ENCODE measurements at regions not wholly inside any gene's neighbourhood (a gene's known extent, or its start where the extent isn't known, plus 50 kb on each side); places are given as distances from the start of the nearest gene placed in this dataset.

GRCh38 chr7:46557781-46558180 is 636.7 kb upstream of the IGFBP3 start:
- Mint-ChIP-seq H3K36me3 (ENCODE audit: insufficient read depth, unreplicated experiment) (peaks cover 12% of the 10 kb centered on the region), H3K9me3 (ENCODE audit: unreplicated experiment) (peaks cover 14% of the 10 kb centered on the region), H3K4me3 (ENCODE audit: unreplicated experiment) (no peak overlapping the region), H3K27ac (ENCODE audit: low read depth, unreplicated experiment) (peak overlapping the region; percentile 50), H3K27me3 (ENCODE audit: insufficient read depth, unreplicated experiment) (no peaks in the 10 kb centered on the region), H3K4me1 (ENCODE audit: insufficient read depth, unreplicated experiment) (peaks cover 26% of the 10 kb centered on the region)
- intact Hi-C loops (cut with micrococcal nuclease) = loop anchor here (5.0 kb wide), 1 partner anchor 100 kb away; no protein-coding TSS in a partner anchor
- no peak for DNase-seq (ENCODE audit: unreplicated experiment)
- TF ChIP-seq, protein P1, sequence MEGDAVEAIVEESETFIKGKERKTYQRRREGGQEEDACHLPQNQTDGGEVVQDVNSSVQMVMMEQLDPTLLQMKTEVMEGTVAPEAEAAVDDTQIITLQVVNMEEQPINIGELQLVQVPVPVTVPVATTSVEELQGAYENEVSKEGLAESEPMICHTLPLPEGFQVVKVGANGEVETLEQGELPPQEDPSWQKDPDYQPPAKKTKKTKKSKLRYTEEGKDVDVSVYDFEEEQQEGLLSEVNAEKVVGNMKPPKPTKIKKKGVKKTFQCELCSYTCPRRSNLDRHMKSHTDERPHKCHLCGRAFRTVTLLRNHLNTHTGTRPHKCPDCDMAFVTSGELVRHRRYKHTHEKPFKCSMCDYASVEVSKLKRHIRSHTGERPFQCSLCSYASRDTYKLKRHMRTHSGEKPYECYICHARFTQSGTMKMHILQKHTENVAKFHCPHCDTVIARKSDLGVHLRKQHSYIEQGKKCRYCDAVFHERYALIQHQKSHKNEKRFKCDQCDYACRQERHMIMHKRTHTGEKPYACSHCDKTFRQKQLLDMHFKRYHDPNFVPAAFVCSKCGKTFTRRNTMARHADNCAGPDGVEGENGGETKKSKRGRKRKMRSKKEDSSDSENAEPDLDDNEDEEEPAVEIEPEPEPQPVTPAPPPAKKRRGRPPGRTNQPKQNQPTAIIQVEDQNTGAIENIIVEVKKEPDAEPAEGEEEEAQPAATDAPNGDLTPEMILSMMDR (IDR thresholded peaks at IDR 0.05; ENCODE audit: unreplicated experiment) = no peak
- BruUV-seq (replicated peaks) = no TSS peak
- CTCF ChIA-PET = interaction anchor here (0.6 to 0.7 kb wide), 2 partner anchors 137 to 397 kb away, joined by 3 read pairs; no protein-coding TSS in a partner anchor
- POLR2A ChIA-PET = interaction anchor here (0.6 to 2.9 kb wide), 4 partner anchors 10 to 97 kb away, joined by 3 to 10 read pairs (median 4); no protein-coding TSS in a partner anchor

GRCh38 chr7:46557295-46557711 is 636.2 kb upstream of the IGFBP3 start:
- Mint-ChIP-seq H3K27me3 (ENCODE audit: insufficient read depth, unreplicated experiment) (no peaks in the 10 kb centered on the region), H3K9me3 (ENCODE audit: unreplicated experiment) (peaks cover 14% of the 10 kb centered on the region), H3K4me1 (ENCODE audit: insufficient read depth, unreplicated experiment) (peaks cover 26% of the 10 kb centered on the region), H3K4me3 (ENCODE audit: unreplicated experiment) (no peak overlapping the region), H3K36me3 (ENCODE audit: insufficient read depth, unreplicated experiment) (peaks cover 12% of the 10 kb centered on the region), H3K27ac (ENCODE audit: low read depth, unreplicated experiment) (no peak overlapping the region)
- no TSS peak for BruUV-seq (replicated peaks)
- CTCF ChIA-PET = interaction anchor here (0.6 kb wide), 1 partner anchor 398 kb away, joined by 3 read pairs; no protein-coding TSS in a partner anchor
- intact Hi-C loops (cut with micrococcal nuclease) = loop anchor here (5.0 kb wide), 1 partner anchor 100 kb away; no protein-coding TSS in a partner anchor
- TF ChIP-seq, protein P1 (IDR thresholded peaks at IDR 0.05; ENCODE audit: unreplicated experiment) = no peak
- DNase-seq (ENCODE audit: unreplicated experiment) = no peak
- POLR2A ChIA-PET = interaction anchor here (0.6 to 2.9 kb wide), 2 partner anchors 94 to 97 kb away, joined by 3 to 10 read pairs; no protein-coding TSS in a partner anchor

DNA sequence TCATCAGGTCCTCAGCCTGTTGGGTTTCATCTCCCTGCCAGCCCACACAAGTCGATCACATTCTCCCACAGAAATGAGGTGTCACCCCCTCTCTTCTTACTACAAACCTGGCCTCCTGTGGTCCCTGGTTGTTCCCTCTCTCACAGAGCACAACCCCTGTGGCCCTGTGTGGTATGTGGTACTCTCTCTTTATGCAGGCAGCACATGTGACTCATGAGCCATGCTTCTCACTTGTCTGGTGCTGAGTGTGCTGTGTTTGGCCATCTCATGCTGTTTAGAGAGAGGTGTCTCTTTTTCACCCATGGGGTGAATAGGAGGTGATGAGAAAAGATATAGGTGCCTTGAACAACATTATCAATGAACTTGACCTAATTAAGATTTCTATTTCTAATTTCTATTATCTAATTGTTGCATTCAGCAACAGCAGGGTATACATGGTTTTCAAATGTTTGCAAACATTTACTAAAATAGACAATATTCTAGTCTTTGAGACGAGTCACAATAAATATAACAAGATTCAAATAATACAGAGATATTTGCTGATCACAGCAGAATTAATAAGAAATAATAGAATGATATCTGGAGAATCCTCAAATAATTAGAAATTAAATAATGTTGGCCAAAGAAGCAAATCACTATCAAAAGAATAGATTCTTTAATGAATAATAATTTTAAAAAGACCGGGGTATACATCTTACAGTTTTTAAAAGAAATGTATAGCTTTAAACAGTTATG is 633.8 kb upstream of the IGFBP3 start:
- CTCF ChIA-PET = no interaction called here
- H3K4me3 Mint-ChIP-seq (ENCODE audit: unreplicated experiment) = no peak overlapping the region

DNA sequence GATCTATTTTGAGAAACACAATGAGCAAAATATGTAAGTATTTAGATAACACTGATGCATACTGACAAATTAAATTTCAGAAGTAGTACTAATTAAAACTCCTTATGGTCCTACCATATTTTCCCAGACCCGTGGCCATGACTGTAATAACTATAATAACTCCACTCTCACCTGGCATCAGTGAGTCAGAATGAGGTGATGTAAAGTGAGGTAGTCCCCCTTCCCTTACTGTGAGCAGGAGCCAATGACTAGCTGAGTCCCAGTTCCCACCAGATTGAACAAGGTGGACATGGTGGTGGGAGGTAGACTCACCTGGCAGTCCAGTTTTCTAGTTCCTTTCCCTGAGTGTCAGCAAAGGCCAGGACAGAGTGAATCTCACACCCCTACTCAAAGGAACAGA is 630.5 kb upstream of the IGFBP3 start:
- H3K4me3 Mint-ChIP-seq (ENCODE audit: unreplicated experiment) = no peak overlapping the region
- TF ChIP-seq, protein P1 (IDR thresholded peaks at IDR 0.05; ENCODE audit: unreplicated experiment) = no peak
- intact Hi-C loops (cut with micrococcal nuclease) = no loop called here
- no TSS peak for BruUV-seq (replicated peaks)
- H3K4me1 Mint-ChIP-seq (ENCODE audit: insufficient read depth, unreplicated experiment) = peaks cover 18% of the 10 kb centered on the region
- H3K36me3 Mint-ChIP-seq (ENCODE audit: insufficient read depth, unreplicated experiment) = no peaks in the 10 kb centered on the region
- ChIA-PET POLR2A (interaction anchor here (2.6 kb wide), 1 partner anchor 100 kb away, joined by 6 read pairs; no protein-coding TSS in a partner anchor), CTCF (interaction anchor here (0.6 kb wide), 1 partner anchor 39 kb away, joined by 3 read pairs; no protein-coding TSS in a partner anchor)
- no peaks in the 10 kb centered on the region for H3K27me3 Mint-ChIP-seq (ENCODE audit: insufficient read depth, unreplicated experiment)
- H3K27ac Mint-ChIP-seq (ENCODE audit: low read depth, unreplicated experiment) = no peak overlapping the region
- H3K9me3 Mint-ChIP-seq (ENCODE audit: unreplicated experiment) = no peaks in the 10 kb centered on the region
- no peak for DNase-seq (ENCODE audit: unreplicated experiment)

More for the DNA sequence above, 633.8 kb upstream of the IGFBP3 start:
- Mint-ChIP-seq H3K36me3 (ENCODE audit: insufficient read depth, unreplicated experiment) (no peaks in the 10 kb centered on the region), H3K9me3 (ENCODE audit: unreplicated experiment) (no peaks in the 10 kb centered on the region), H3K27me3 (ENCODE audit: insufficient read depth, unreplicated experiment) (no peaks in the 10 kb centered on the region), H3K27ac (ENCODE audit: low read depth, unreplicated experiment) (peak overlapping the region; percentile 3), H3K4me1 (ENCODE audit: insufficient read depth, unreplicated experiment) (peaks cover 32% of the 10 kb centered on the region)
- intact Hi-C loops (cut with micrococcal nuclease) = loop anchor here (5.0 kb wide), 1 partner anchor 98 kb away; no protein-coding TSS in a partner anchor
- BruUV-seq (replicated peaks) = no TSS peak
- POLR2A ChIA-PET = no interaction called here
- peak; percentile 28 for DNase-seq (ENCODE audit: unreplicated experiment)
- TF ChIP-seq, protein P1 (IDR thresholded peaks at IDR 0.05; ENCODE audit: unreplicated experiment) = no peak
